ENCODE measurements at regions not wholly inside any gene's neighbourhood (a gene's known extent, or its start where the extent isn't known, plus 50 kb on each side); places are given as distances from the start of the nearest gene placed in this dataset.
"Not testable (repeated sequence)": the region's sequence is repeated elsewhere in the genome, so short reads cannot be mapped to it uniquely, and the experiment has no call there.

DNA sequence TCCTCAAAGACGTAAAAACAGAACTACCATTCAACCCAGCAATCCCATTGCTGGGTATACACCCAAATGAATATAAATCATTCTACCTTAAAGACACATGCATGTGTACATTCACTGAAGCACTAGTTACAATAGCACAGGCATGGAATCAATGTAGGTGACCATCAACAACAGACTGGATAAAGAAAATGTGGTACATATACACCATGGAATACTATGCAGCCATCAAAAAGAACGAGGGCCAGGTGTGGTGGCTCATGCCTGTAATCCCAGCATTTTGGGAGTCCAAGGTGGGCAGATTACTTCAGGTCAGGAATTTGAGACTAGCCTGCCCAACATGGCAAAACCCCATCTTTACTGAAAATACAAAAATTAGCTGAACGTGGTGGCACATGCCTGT, 121.9 kb upstream of the LSM14A start:
- not testable (repeated sequence) for H3K27me3 ChIP-seq (ENCODE audit: control insufficient read depth in 1 of 2, insufficient read depth in 1 of 2, low read length in 2 of 2); H2AK5ac ChIP-seq (ENCODE audit: low read length, severe bottlenecking); H3K14ac ChIP-seq (ENCODE audit: low read length in 2 of 2); H3K27ac ChIP-seq (ENCODE audit: low read length, poor library complexity, severe bottlenecking); H3K4me1 ChIP-seq (ENCODE audit: control insufficient read depth, insufficient read depth, low read depth, low read length); DNase-seq; H2BK5ac ChIP-seq (ENCODE audit: low read depth, low read length, poor library complexity, severe bottlenecking); H3K9ac ChIP-seq (ENCODE audit: low read length); H3K18ac ChIP-seq (ENCODE audit: low read depth in 1 of 2, low read length in 2 of 2); H2BK12ac ChIP-seq (ENCODE audit: low read length in 2 of 2); H3K79me1 ChIP-seq (replicated peaks; ENCODE audit: low read length, poor library complexity, severe bottlenecking); H2BK15ac ChIP-seq (ENCODE audit: low read depth, poor library complexity, severe bottlenecking); H3K36me3 ChIP-seq (ENCODE audit: control insufficient read depth in 1 of 2, insufficient read depth in 2 of 2, low read depth in 1 of 2, low read length in 2 of 2); H4K91ac ChIP-seq (ENCODE audit: low read length); H2AFZ ChIP-seq (ENCODE audit: low read depth, low read length); H3K9me3 ChIP-seq (ENCODE audit: control insufficient read depth, low read length); H3K4me2 ChIP-seq (ENCODE audit: low read length, poor library complexity, severe bottlenecking); H3K4me3 ChIP-seq (ENCODE audit: insufficient read depth in 1 of 2, low read depth in 1 of 2, low read length in 2 of 2); H3K4ac ChIP-seq (ENCODE audit: low read depth in 1 of 2, low read length in 2 of 2); H4K8ac ChIP-seq (ENCODE audit: low read length); H2BK120ac ChIP-seq (ENCODE audit: low read depth, low read length); H3K23ac ChIP-seq (ENCODE audit: low read length in 2 of 2)
- 48% methylated on average over 3 of the region's 3 CpGs for WGBS

DNA sequence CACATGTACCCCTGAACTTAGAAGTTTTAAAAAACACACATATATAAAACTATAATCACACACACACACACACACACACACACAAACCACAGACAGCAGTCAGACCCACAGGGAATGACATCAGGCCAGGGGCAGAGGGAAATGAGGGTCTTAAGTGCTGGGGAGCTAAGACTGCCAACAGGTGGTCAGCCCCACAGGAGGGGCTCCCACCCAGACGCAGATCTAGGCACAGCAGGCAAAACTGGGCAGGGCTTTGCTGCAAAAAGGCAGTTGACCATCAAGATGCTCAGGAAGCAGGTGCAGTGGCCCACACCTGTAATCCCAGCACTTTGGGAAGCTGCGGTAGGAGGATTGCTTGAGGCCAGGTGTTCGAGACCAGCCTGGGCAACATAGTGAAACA, 121.0 kb upstream of the LSM14A start:
- Histone ChIP-seq H3K4me1 (ENCODE audit: control insufficient read depth, insufficient read depth, low read depth, low read length) (no peaks in the 10 kb centered on the region), H3K4ac (ENCODE audit: low read depth in 1 of 2, low read length in 2 of 2) (no peak overlapping the region), H2BK12ac (ENCODE audit: low read length in 2 of 2) (no peak overlapping the region), H3K9ac (ENCODE audit: low read length) (no peak overlapping the region), H3K27me3 (ENCODE audit: control insufficient read depth in 1 of 2, insufficient read depth in 1 of 2, low read length in 2 of 2) (no peaks in the 10 kb centered on the region), H2BK5ac (ENCODE audit: low read depth, low read length, poor library complexity, severe bottlenecking) (no peak overlapping the region), H4K8ac (ENCODE audit: low read length) (no peak overlapping the region), H4K91ac (ENCODE audit: low read length) (no peak overlapping the region), H2AK5ac (ENCODE audit: low read length, severe bottlenecking) (no peak overlapping the region), H3K23ac (ENCODE audit: low read length in 2 of 2) (no peak overlapping the region), H3K36me3 (ENCODE audit: control insufficient read depth in 1 of 2, insufficient read depth in 2 of 2, low read depth in 1 of 2, low read length in 2 of 2) (no peaks in the 10 kb centered on the region), H2BK15ac (ENCODE audit: low read depth, poor library complexity, severe bottlenecking) (no peak overlapping the region), H2AFZ (ENCODE audit: low read depth, low read length) (no peak overlapping the region), H3K79me1 (replicated peaks; ENCODE audit: low read length, poor library complexity, severe bottlenecking) (no peaks in the 10 kb centered on the region), H3K4me3 (ENCODE audit: insufficient read depth in 1 of 2, low read depth in 1 of 2, low read length in 2 of 2) (no peak overlapping the region), H3K27ac (ENCODE audit: low read length, poor library complexity, severe bottlenecking) (no peak overlapping the region), H3K18ac (ENCODE audit: low read depth in 1 of 2, low read length in 2 of 2) (no peak overlapping the region), H3K9me3 (ENCODE audit: control insufficient read depth, low read length) (peaks cover 3% of the 10 kb centered on the region), H3K4me2 (ENCODE audit: low read length, poor library complexity, severe bottlenecking) (no peak overlapping the region), H2BK120ac (ENCODE audit: low read depth, low read length) (no peak overlapping the region), H3K14ac (ENCODE audit: low read length in 2 of 2) (no peak overlapping the region)
- DNase-seq = no peak
- WGBS = 66% methylated on average over 3 of the region's 3 CpGs

DNA sequence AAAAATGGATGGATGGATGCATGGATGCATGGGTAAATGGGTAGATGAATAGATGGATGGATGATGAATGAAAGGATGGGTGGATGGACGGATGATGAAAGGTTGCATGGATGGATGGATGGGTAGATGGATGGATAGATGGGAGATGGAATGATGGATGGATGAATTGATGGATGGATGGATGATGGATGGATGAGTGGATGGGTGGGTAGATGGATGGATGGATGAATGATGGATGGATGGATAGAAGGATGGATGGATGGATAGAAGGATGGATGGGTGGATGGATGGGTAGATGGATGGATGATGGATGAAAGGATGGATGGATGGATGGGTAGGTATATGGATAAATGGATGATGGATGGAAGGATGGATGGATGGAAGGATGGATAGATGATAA, 115.1 kb upstream of the LSM14A start:
- Histone ChIP-seq H2AK5ac (ENCODE audit: low read length, severe bottlenecking) (no peak overlapping the region), H3K4me3 (ENCODE audit: insufficient read depth in 1 of 2, low read depth in 1 of 2, low read length in 2 of 2) (no peak overlapping the region), H4K91ac (ENCODE audit: low read length) (no peak overlapping the region), H3K9ac (ENCODE audit: low read length) (no peak overlapping the region), H3K14ac (ENCODE audit: low read length in 2 of 2) (no peak overlapping the region), H3K79me1 (replicated peaks; ENCODE audit: low read length, poor library complexity, severe bottlenecking) (no peaks in the 10 kb centered on the region), H2BK12ac (ENCODE audit: low read length in 2 of 2) (no peak overlapping the region), H3K4ac (ENCODE audit: low read depth in 1 of 2, low read length in 2 of 2) (no peak overlapping the region), H2BK120ac (ENCODE audit: low read depth, low read length) (no peak overlapping the region), H3K4me2 (ENCODE audit: low read length, poor library complexity, severe bottlenecking) (no peak overlapping the region), H3K23ac (ENCODE audit: low read length in 2 of 2) (no peak overlapping the region), H3K36me3 (ENCODE audit: control insufficient read depth in 1 of 2, insufficient read depth in 2 of 2, low read depth in 1 of 2, low read length in 2 of 2) (no peaks in the 10 kb centered on the region), H3K27ac (ENCODE audit: low read length, poor library complexity, severe bottlenecking) (no peak overlapping the region), H3K9me3 (ENCODE audit: control insufficient read depth, low read length) (no peaks in the 10 kb centered on the region), H4K8ac (ENCODE audit: low read length) (no peak overlapping the region), H2AFZ (ENCODE audit: low read depth, low read length) (no peak overlapping the region), H3K27me3 (ENCODE audit: control insufficient read depth in 1 of 2, insufficient read depth in 1 of 2, low read length in 2 of 2) (peaks cover 0 to 5% of the 10 kb centered on the region in 2 experiments), H3K18ac (ENCODE audit: low read depth in 1 of 2, low read length in 2 of 2) (no peak overlapping the region), H3K4me1 (ENCODE audit: control insufficient read depth, insufficient read depth, low read depth, low read length) (no peaks in the 10 kb centered on the region), H2BK15ac (ENCODE audit: low read depth, poor library complexity, severe bottlenecking) (no peak overlapping the region), H2BK5ac (ENCODE audit: low read depth, low read length, poor library complexity, severe bottlenecking) (no peak overlapping the region)
- no peak for DNase-seq
- WGBS = 80% methylated on average over 1 of the region's 1 CpG

DNA sequence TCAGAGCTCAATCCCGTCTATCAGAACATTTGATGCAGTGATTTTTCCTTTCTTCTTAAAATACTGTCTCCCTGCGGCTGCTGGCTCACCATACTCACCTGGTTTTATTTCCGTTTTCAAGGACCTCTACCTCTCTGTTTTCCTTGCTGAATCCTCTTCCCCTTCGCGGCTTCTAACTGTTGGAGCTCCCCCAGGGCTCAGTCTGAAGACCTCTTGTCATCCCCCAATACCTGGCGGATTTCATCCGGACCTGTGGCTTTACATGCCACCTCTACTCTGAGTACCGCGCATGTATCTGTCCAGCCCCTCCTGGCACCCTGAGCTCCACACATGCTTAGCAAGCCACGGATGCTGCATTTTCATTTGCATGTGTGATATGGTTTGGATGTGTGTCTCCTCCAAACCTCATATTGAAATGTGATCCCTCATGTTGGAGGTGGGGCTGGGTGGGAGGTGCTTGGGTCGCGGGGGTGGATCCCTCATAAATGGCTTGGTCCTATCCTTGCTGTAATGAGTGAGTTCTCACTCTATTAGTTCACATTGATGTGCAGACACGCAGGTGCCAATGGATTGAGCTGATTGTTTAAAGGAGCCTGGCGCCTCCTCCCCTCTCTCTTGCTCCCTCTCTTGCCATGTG, 106.2 kb upstream of the LSM14A start:
- H3K14ac ChIP-seq (ENCODE audit: low read length in 2 of 2) = no peak overlapping the region
- H3K4me2 ChIP-seq (ENCODE audit: low read length, poor library complexity, severe bottlenecking) = no peak overlapping the region
- H3K27ac ChIP-seq (ENCODE audit: low read length, poor library complexity, severe bottlenecking) = no peak overlapping the region
- no peak overlapping the region for H3K9ac ChIP-seq (ENCODE audit: low read length)
- H4K91ac ChIP-seq (ENCODE audit: low read length) = no peak overlapping the region
- H2BK120ac ChIP-seq (ENCODE audit: low read depth, low read length) = no peak overlapping the region
- 69% methylated on average over 14 of the region's 14 CpGs for WGBS
- no peak overlapping the region for H2BK5ac ChIP-seq (ENCODE audit: low read depth, low read length, poor library complexity, severe bottlenecking)
- H2AK5ac ChIP-seq (ENCODE audit: low read length, severe bottlenecking) = no peak overlapping the region
- H3K18ac ChIP-seq (ENCODE audit: low read depth in 1 of 2, low read length in 2 of 2) = no peak overlapping the region
- H3K23ac ChIP-seq (ENCODE audit: low read length in 2 of 2) = no peak overlapping the region
- peaks cover 0 to 12% of the 10 kb centered on the region in 2 experiments for H3K27me3 ChIP-seq (ENCODE audit: control insufficient read depth in 1 of 2, insufficient read depth in 1 of 2, low read length in 2 of 2)
- H2BK15ac ChIP-seq (ENCODE audit: low read depth, poor library complexity, severe bottlenecking) = no peak overlapping the region
- no peak overlapping the region for H2AFZ ChIP-seq (ENCODE audit: low read depth, low read length)
- H2BK12ac ChIP-seq (ENCODE audit: low read length in 2 of 2) = no peak overlapping the region
- no peak overlapping the region for H3K4ac ChIP-seq (ENCODE audit: low read depth in 1 of 2, low read length in 2 of 2)
- peaks cover 3% of the 10 kb centered on the region for H3K4me1 ChIP-seq (ENCODE audit: control insufficient read depth, insufficient read depth, low read depth, low read length)
- H4K8ac ChIP-seq (ENCODE audit: low read length) = no peak overlapping the region
- H3K79me1 ChIP-seq (replicated peaks; ENCODE audit: low read length, poor library complexity, severe bottlenecking) = no peaks in the 10 kb centered on the region
- no peaks in the 10 kb centered on the region for H3K36me3 ChIP-seq (ENCODE audit: control insufficient read depth in 1 of 2, insufficient read depth in 2 of 2, low read depth in 1 of 2, low read length in 2 of 2)
- DNase-seq = no peak
- no peaks in the 10 kb centered on the region for H3K9me3 ChIP-seq (ENCODE audit: control insufficient read depth, low read length)
- no peak overlapping the region for H3K4me3 ChIP-seq (ENCODE audit: insufficient read depth in 1 of 2, low read depth in 1 of 2, low read length in 2 of 2)

All from mesenchymal stem cell (in vitro differentiated cells and primary cell).